IMR-90 (cell line): ENCODE measurements at regions not wholly inside any gene's neighbourhood (a gene's known extent, or its start where the extent isn't known, plus 50 kb on each side); places are given as distances from the start of the nearest gene placed in this dataset.

Experiments used
- ATAC-seq: fragments of 200-7000 bp; cut with Tn5 transposase; 2 replicates; pipeline ENCODE4 v1.9.1; 2020; ENCODE audit warnings: low read depth, mild to moderate bottlenecking, moderate library complexity
- BruUV-seq: library from RNA; stranded (reverse); fragments of 400-500 nt; replicated peaks from 2 replicates; lab custom pipeline; 2021; lab: Mats Ljungman, UMichigan
- CTCF ChIA-PET: fragments of 300-600 bp; formaldehyde crosslinking; extraction: SDS; loops from one replicate; lab custom pipeline; 2021; ENCODE audit warnings: antibody characterized with exemption; lab: Yijun Ruan, JAX
- POLR2A ChIA-PET: fragments of 300-600 bp; sonication (Branson Sonifier 250); formaldehyde crosslinking; loops from one replicate; lab custom pipeline; 2022; ENCODE audit warnings: antibody characterized with exemption; ENCODE audit not compliant: unreplicated experiment; lab: Charles Lee
- DNase-seq: peaks from one replicate; pipeline ENCODE4 v3.0.0; 2013
- H2AFZ ChIP-seq: replicated peaks from 2 replicates; pipeline ENCODE3; 2013; ENCODE audit warnings: low read length, mild to moderate bottlenecking; ENCODE audit not compliant: poor library complexity
- H2AK5ac ChIP-seq: 2 replicates; pipeline ENCODE4 v1.6.1; 2013; ENCODE audit warnings: low read depth, low read length, inconsistent platforms
- H2AK9ac ChIP-seq: replicated peaks from 2 replicates; pipeline ENCODE3; 2013; ENCODE audit warnings: mild to moderate bottlenecking, low read depth, low read length, moderate library complexity; ENCODE audit not compliant: poor library complexity
- H2BK120ac ChIP-seq: 2 replicates; pipeline ENCODE4 v1.6.1; 2013; ENCODE audit warnings: low read depth, low read length, inconsistent platforms
- H2BK15ac ChIP-seq: 3 replicates; pipeline ENCODE4 v1.6.1; 2013; ENCODE audit warnings: low read depth, low read length, inconsistent platforms
- H2BK20ac ChIP-seq: 2 replicates; pipeline ENCODE4 v1.6.1; 2013; ENCODE audit warnings: low read depth, mild to moderate bottlenecking, inconsistent platforms, low read length, moderate library complexity
- H2BK5ac ChIP-seq: 2 replicates; pipeline ENCODE4 v1.6.1; 2013; ENCODE audit warnings: mild to moderate bottlenecking, low read depth, low read length, inconsistent platforms; ENCODE audit not compliant: poor library complexity, severe bottlenecking
- H3K14ac ChIP-seq: replicated peaks from 2 replicates; pipeline ENCODE4 v1.6.1; 2013; ENCODE audit warnings: low read depth, low read length, inconsistent platforms
- H3K18ac ChIP-seq: 2 replicates; pipeline ENCODE4 v1.6.1; 2013; ENCODE audit warnings: low read depth, low read length, control low read depth
- H3K23ac ChIP-seq: 2 replicates; pipeline ENCODE4 v1.6.1; 2013; ENCODE audit warnings: low read depth, low read length, inconsistent platforms
- H3K27ac ChIP-seq: 2 replicates; pipeline ENCODE4 v1.5.1; 2013; ENCODE audit warnings: mild to moderate bottlenecking, control low read depth, low read length; ENCODE audit not compliant: insufficient read depth
- H3K27me3 ChIP-seq: 2 replicates; pipeline ENCODE4 v1.6.1; 2013; ENCODE audit warnings: low read length; ENCODE audit not compliant: control insufficient read depth, insufficient read depth
- H3K36me3 ChIP-seq: 2 replicates; pipeline ENCODE4 v1.6.1; 2013; ENCODE audit warnings: low read length, mixed read lengths; ENCODE audit not compliant: control insufficient read depth, insufficient read depth
- H3K4ac ChIP-seq: 2 replicates; pipeline ENCODE4 v1.6.1; 2013; ENCODE audit warnings: low read depth, low read length, inconsistent platforms
- H3K4me1 ChIP-seq: 2 replicates; pipeline ENCODE4 v1.6.1; 2013; ENCODE audit warnings: low read length, mixed read lengths; ENCODE audit not compliant: control insufficient read depth, insufficient read depth
- H3K4me2 ChIP-seq: 2 replicates; pipeline ENCODE4 v1.6.1; 2013; ENCODE audit warnings: low read depth, mild to moderate bottlenecking, control low read depth, low read length, moderate library complexity
- H3K4me3 ChIP-seq: 2 replicates; pipeline ENCODE4 v1.5.1; 2013; ENCODE audit warnings: low read depth, mild to moderate bottlenecking, control low read depth, low read length, moderate library complexity; ENCODE audit not compliant: insufficient read depth
- H3K56ac ChIP-seq: 2 replicates; pipeline ENCODE4 v1.6.1; 2013; ENCODE audit warnings: low read length, inconsistent platforms; ENCODE audit not compliant: insufficient read depth; ENCODE audit errors: extremely low read depth
- H3K79me1 ChIP-seq, 2 experiments: 2 replicates each; pipeline ENCODE4 v1.6.1; 2013; ENCODE audit warnings: low read length in 2 of 2, inconsistent platforms in 1 of 2, low read depth in 1 of 2
- H3K9ac ChIP-seq: 2 replicates; pipeline ENCODE4 v1.6.1; 2013; ENCODE audit warnings: low read depth, low read length, control low read depth
- H3K9me1 ChIP-seq: 2 replicates; pipeline ENCODE4 v1.6.1; 2013; ENCODE audit warnings: low read length, inconsistent platforms; ENCODE audit not compliant: insufficient read depth
- H3K9me3 ChIP-seq: 2 replicates; pipeline ENCODE4 v1.6.1; 2013; ENCODE audit warnings: low read length; ENCODE audit not compliant: control insufficient read depth, insufficient read depth
- H4K20me1 ChIP-seq: 2 replicates; pipeline ENCODE4 v1.6.1; 2013; ENCODE audit warnings: low read length, inconsistent platforms; ENCODE audit not compliant: insufficient read depth
- H4K5ac ChIP-seq: 2 replicates; pipeline ENCODE4 v1.6.1; 2013; ENCODE audit warnings: mild to moderate bottlenecking, low read depth, low read length, control low read depth
- H4K8ac ChIP-seq, 2 experiments: 2 replicates each; pipeline ENCODE4 v1.6.1; 2013; ENCODE audit warnings: low read depth in 2 of 2, low read length in 2 of 2, control low read depth in 1 of 2, inconsistent platforms in 1 of 2
- H4K91ac ChIP-seq: 2 replicates; pipeline ENCODE4 v1.6.1; 2013; ENCODE audit warnings: low read depth, low read length, inconsistent platforms; ENCODE audit not compliant: insufficient read depth
- MAZ ChIP-seq: IDR thresholded peaks from 2 replicates; pipeline ENCODE4 v1.6.1; 2012; ENCODE audit warnings: low read depth, mild to moderate bottlenecking, low read length, improper control_type of control experiment, moderate library complexity, borderline replicate concordance
- MXI1 ChIP-seq: IDR thresholded peaks from 2 replicates; pipeline ENCODE4 v1.6.1; 2012; ENCODE audit warnings: low read depth, mild to moderate bottlenecking, low read length, moderate library complexity, borderline replicate concordance
- RCOR1 ChIP-seq: IDR thresholded peaks from 2 replicates; pipeline ENCODE4 v1.6.1; 2012; ENCODE audit warnings: mild to moderate bottlenecking, low read length, improper control_type of control experiment; ENCODE audit not compliant: insufficient replicate concordance
- WGBS, 2 experiments: methylation state at CpG; one replicate each; pipeline versions ENCODE4 v1.1.5 to v1.1.7; 2013; ENCODE audit warnings: missing lambda C conversion rate in 2 of 2; ENCODE audit not compliant: insufficient read length in 1 of 2; ENCODE audit errors: extremely low coverage in 2 of 2; 5-methylcytosine and 5-hydroxymethylcytosine counted together
- dilution Hi-C: fragments of 300-500 bp; cut with HindIII; formaldehyde crosslinking; loops from one replicate; pipeline ENCODE4 v1.14.3; 2018; ENCODE audit warnings: low sequenced_read_pairs; ENCODE audit not compliant: unreplicated experiment
- in situ Hi-C: fragments of 300-500 bp; cut with MboI; formaldehyde crosslinking; loops from 3 replicates; pipeline ENCODE4 v1.14.3; 2019; ENCODE audit warnings: low sequenced_read_pairs, inconsistent platforms, mixed read lengths
- intact Hi-C: fragments of 100-400 bp; cut with micrococcal nuclease; formaldehyde crosslinking; loops from 2 replicates; pipeline ENCODE4 v1.10.0; 2022
- TF ChIP-seq, protein P1 (sequence below): conservative IDR thresholded peaks from 2 replicates; pipeline ENCODE4 v1.5.1; 2012; ENCODE audit warnings: mild to moderate bottlenecking, low read depth, low read length, improper control_type of control experiment

DNA sequence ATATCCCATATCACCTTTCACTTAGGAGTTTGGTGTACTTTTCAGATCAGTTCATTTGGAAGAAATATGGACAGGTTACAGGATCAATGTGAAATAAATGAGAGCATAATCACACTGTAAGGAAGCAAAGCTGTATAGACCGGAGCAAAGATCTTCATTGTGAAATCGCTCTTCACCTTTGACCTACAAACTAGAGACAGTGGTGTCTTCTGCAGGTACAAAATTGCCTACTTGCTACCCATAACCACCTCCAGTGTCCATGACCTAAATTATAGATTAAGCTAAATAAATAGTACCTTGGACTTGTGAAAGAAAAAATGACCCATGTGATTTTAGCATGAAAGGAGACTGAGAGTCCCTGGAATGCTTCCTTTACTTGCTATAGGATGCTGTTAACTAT, 379.5 kb upstream of the SUCLG2 start:
- dilution Hi-C loops (no loop called here), in situ Hi-C loops (no loop called here), intact Hi-C loops (no loop called here)
- no TSS peak for BruUV-seq
- no peak overlapping the region for H3K4me3 ChIP-seq
- H2BK5ac ChIP-seq = no peak overlapping the region
- no peaks in the 10 kb centered on the region for H3K79me1 ChIP-seq
- H3K9me1 ChIP-seq = no peaks in the 10 kb centered on the region
- no peak overlapping the region for H2AK9ac ChIP-seq
- no peak overlapping the region for H3K23ac ChIP-seq
- H3K27me3 ChIP-seq = no peaks in the 10 kb centered on the region
- H2AK5ac ChIP-seq = no peak overlapping the region
- H3K9ac ChIP-seq = no peak overlapping the region
- no CpG with 5 or more reads among the region's 2 CpGs for WGBS, 2 experiments
- H3K4ac ChIP-seq = no peak overlapping the region
- DNase-seq (no peak), ATAC-seq (no peak)
- ChIA-PET POLR2A (no interaction called here), CTCF (no interaction called here)
- H3K27ac ChIP-seq = no peak overlapping the region
- H3K56ac ChIP-seq = no peak overlapping the region
- H4K20me1 ChIP-seq = no peaks in the 10 kb centered on the region
- no peak for TF ChIP-seq RCOR1
- TF ChIP-seq, protein P1, sequence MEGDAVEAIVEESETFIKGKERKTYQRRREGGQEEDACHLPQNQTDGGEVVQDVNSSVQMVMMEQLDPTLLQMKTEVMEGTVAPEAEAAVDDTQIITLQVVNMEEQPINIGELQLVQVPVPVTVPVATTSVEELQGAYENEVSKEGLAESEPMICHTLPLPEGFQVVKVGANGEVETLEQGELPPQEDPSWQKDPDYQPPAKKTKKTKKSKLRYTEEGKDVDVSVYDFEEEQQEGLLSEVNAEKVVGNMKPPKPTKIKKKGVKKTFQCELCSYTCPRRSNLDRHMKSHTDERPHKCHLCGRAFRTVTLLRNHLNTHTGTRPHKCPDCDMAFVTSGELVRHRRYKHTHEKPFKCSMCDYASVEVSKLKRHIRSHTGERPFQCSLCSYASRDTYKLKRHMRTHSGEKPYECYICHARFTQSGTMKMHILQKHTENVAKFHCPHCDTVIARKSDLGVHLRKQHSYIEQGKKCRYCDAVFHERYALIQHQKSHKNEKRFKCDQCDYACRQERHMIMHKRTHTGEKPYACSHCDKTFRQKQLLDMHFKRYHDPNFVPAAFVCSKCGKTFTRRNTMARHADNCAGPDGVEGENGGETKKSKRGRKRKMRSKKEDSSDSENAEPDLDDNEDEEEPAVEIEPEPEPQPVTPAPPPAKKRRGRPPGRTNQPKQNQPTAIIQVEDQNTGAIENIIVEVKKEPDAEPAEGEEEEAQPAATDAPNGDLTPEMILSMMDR = no peak
- no peak for TF ChIP-seq MXI1
- TF ChIP-seq MAZ = no peak
- H2BK20ac ChIP-seq = no peak overlapping the region
- H3K9me3 ChIP-seq = no peaks in the 10 kb centered on the region
- no peak overlapping the region for H4K91ac ChIP-seq
- H2AFZ ChIP-seq = no peak overlapping the region
- no peak overlapping the region for H2BK15ac ChIP-seq
- no peak overlapping the region for H3K18ac ChIP-seq
- no peak overlapping the region for H4K8ac ChIP-seq
- H3K4me1 ChIP-seq = no peaks in the 10 kb centered on the region
- no peak overlapping the region for H2BK120ac ChIP-seq
- H3K36me3 ChIP-seq = no peaks in the 10 kb centered on the region
- no peak overlapping the region for H4K5ac ChIP-seq
- H3K14ac ChIP-seq = no peak overlapping the region
- no peak overlapping the region for H3K4me2 ChIP-seq
